HEK293T (cell line): ENCODE measurements at regions not wholly inside any gene's neighbourhood (a gene's known extent, or its start where the extent isn't known, plus 50 kb on each side); places are given as distances from the start of the nearest gene placed in this dataset.
"Not testable (repeated sequence)": the region's sequence is repeated elsewhere in the genome, so short reads cannot be mapped to it uniquely, and the experiment has no call there.

Experiments used
- CTCF ChIA-PET: fragments of 350-600 bp; formaldehyde crosslinking; extraction: SDS; loops from one replicate; lab custom pipeline; 2021; ENCODE audit warnings: antibody characterized with exemption, inconsistent platforms; lab: Yijun Ruan, JAX
- POLR2A ChIA-PET: fragments of 350-600 bp; formaldehyde crosslinking; extraction: SDS; loops from one replicate; lab custom pipeline; 2020; ENCODE audit warnings: antibody characterized with exemption, inconsistent platforms; lab: Yijun Ruan, JAX
- DNase-seq: peaks from one replicate; pipeline ENCODE4 v3.0.0; 2012; ENCODE audit warnings: mixed read lengths; ENCODE audit errors: extremely low spot score
- ARNT ChIP-seq: fragments of 450-650 bp; IDR thresholded peaks from 2 replicates; pipeline ENCODE4 v1.6.1; 2017; ENCODE audit warnings: mild to moderate bottlenecking
- BHLHE40 ChIP-seq: fragments of 450-650 bp; IDR thresholded peaks from 2 replicates; pipeline ENCODE4 v1.6.1; 2016; ENCODE audit warnings: mild to moderate bottlenecking, moderate library complexity, borderline replicate concordance
- CTBP1 ChIP-seq: fragments of 450-650 bp; IDR thresholded peaks from 2 replicates; pipeline ENCODE4 v1.6.1; 2016; ENCODE audit warnings: borderline replicate concordance
- ELF4 ChIP-seq: fragments of 450-650 bp; IDR thresholded peaks from 2 replicates; pipeline ENCODE4 v1.6.1; 2017; ENCODE audit warnings: antibody characterized with exemption
- FOXA1 ChIP-seq: fragments of 450-650 bp; IDR thresholded peaks from 2 replicates; pipeline ENCODE4 v1.6.1; 2016; ENCODE audit warnings: mild to moderate bottlenecking
- FOXK2 ChIP-seq: fragments of 450-650 bp; IDR thresholded peaks from 2 replicates; pipeline ENCODE4 v1.6.1; 2016; ENCODE audit warnings: mild to moderate bottlenecking
- FOXM1 ChIP-seq: fragments of 450-650 bp; IDR thresholded peaks from 2 replicates; pipeline ENCODE4 v1.6.1; 2017; ENCODE audit warnings: mild to moderate bottlenecking, borderline replicate concordance
- HDGF ChIP-seq: fragments of 450-650 bp; IDR thresholded peaks from 2 replicates; pipeline ENCODE4 v1.6.1; 2017; ENCODE audit warnings: antibody characterized with exemption, borderline replicate concordance
- L3MBTL2 ChIP-seq: fragments of 450-650 bp; conservative IDR thresholded peaks from 2 replicates; pipeline ENCODE4 v1.6.1; 2016; ENCODE audit warnings: mild to moderate bottlenecking
- LEF1 ChIP-seq: fragments of 450-650 bp; IDR thresholded peaks from 2 replicates; pipeline ENCODE4 v1.6.1; 2017; ENCODE audit warnings: mild to moderate bottlenecking, borderline replicate concordance
- NFRKB ChIP-seq: fragments of 450-650 bp; IDR thresholded peaks from 2 replicates; pipeline ENCODE4 v1.6.1; 2016; ENCODE audit warnings: mild to moderate bottlenecking, moderate library complexity
- PKNOX1 ChIP-seq: fragments of 450-650 bp; IDR thresholded peaks from 2 replicates; pipeline ENCODE4 v1.6.1; 2016
- SP1 ChIP-seq: fragments of 450-650 bp; IDR thresholded peaks from 2 replicates; pipeline ENCODE4 v1.6.1; 2017
- SUZ12 ChIP-seq: fragments of 450-650 bp; IDR thresholded peaks from 2 replicates; pipeline ENCODE4 v1.6.1; 2016; ENCODE audit warnings: mild to moderate bottlenecking
- TARDBP ChIP-seq: fragments of 450-650 bp; IDR thresholded peaks from 2 replicates; pipeline ENCODE4 v1.6.1; 2016
- ZNF384 ChIP-seq: fragments of 450-650 bp; IDR thresholded peaks from 2 replicates; pipeline ENCODE4 v1.6.1; 2016

DNA sequence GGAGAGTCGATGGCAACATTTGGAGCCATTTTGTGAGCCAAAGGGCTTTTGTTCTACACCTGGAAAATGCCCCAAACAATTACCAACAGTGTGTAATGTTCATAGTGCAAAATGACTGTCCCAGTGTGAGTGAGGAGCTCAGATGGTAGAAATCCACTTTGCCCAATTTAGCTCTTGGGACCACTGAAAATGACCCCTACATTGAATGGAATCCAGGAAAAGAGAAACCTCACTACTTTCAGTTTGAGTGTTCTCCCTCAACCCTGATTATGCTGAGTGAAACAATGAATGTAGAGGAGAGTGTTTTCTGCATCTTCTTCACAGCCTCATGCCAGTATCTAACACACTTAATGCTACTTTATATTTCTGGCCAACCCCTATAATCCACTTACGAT lies 84.9 kb upstream of the NRN1 start:
- ChIA-PET CTCF (interaction anchor here (0.5 kb wide), 1 partner anchor 39 kb away, joined by 3 read pairs; no protein-coding TSS in a partner anchor), POLR2A (no interaction called here)
- DNase-seq = no peak
- no peak for TF ChIP-seq ARNT
- no peak for TF ChIP-seq PKNOX1
- TF ChIP-seq SP1 = no peak
- TF ChIP-seq TARDBP = no peak
- TF ChIP-seq LEF1 = no peak
- no peak for TF ChIP-seq FOXK2
- TF ChIP-seq L3MBTL2 = no peak
- no peak for TF ChIP-seq SUZ12
- no peak for TF ChIP-seq FOXM1
- TF ChIP-seq HDGF = no peak
- no peak for TF ChIP-seq BHLHE40
- no peak for TF ChIP-seq ZNF384
- TF ChIP-seq NFRKB = no peak
- no peak for TF ChIP-seq CTBP1
- TF ChIP-seq ELF4 = no peak
- no peak for TF ChIP-seq FOXA1

- DNase-seq = no peak
- POLR2A ChIA-PET = no interaction called here
- TF ChIP-seq FOXK2 (no peak), PKNOX1 (no peak), HDGF (no peak), CTBP1 (no peak), ELF4 (no peak), SP1 (no peak), LEF1 (no peak), ZNF384 (no peak), BHLHE40 (no peak), FOXM1 (no peak), NFRKB (no peak), L3MBTL2 (no peak), FOXA1 (no peak), TARDBP (no peak), ARNT (no peak)
- CTCF ChIA-PET = no interaction called here
Measured at GRCh38 chr6:6090861-6091607, 84.3 kb upstream of the NRN1 start.

DNA sequence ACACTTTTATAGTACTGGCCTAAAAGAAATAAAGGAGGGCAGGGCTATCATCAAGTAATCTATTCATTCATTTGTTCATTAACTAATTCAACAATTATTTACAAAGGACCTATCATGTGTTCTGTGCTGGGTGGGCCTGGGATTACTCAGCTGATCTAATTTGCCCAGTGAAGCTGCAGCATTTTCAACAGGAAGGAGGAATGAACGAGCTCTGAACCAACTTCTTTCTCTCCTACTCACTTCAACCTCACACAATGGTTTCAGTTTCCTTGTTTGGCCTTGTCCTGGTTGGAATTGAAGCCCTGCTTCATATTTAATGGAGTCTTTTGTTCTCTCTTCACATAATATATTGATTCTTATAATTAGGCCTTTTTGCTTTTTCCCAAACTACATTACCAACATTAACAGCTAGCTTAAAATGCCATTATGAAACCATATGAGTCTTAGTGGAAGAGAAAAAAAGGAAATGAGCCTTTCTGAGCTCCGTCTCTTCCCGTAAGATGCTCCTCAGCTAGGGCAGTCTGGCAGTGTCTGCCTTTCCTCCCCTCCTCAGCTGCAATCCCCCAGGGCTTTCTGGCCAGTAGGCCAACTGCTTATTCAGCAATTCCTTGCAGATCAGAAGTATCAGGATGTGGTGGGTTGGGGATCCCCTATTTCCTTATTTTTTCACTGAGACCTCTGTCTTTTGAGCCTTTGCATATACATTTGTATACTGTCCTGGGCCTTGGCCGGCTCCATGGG lies 79.4 kb upstream of the NRN1 start:
- ChIA-PET CTCF (no interaction called here), POLR2A (no interaction called here)
- no peak for DNase-seq
- TF ChIP-seq CTBP1 (no peak), HDGF (no peak), SUZ12 (no peak), NFRKB (no peak), TARDBP (no peak), ZNF384 (no peak)

DNA sequence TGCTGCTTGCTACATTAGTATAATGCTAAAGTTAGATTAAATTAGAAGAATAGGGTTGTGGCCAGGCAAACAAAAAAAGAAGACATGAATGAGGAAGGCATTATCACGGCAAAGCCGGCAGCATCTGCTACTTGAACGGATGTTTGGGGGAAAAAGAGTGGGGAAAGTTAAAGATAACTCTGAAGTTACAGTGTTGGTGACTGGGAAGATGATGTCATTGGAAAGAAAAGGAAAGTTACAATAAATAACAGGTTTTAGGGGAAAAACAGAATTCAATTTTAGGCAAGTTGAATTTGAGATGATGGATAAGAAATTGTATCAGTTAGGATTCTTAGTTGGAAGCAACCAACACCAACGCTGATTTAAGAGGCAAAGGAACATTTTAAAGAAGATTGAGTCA lies 74.2 kb upstream of the NRN1 start:
- ChIA-PET CTCF (no interaction called here), POLR2A (no interaction called here)
- TF ChIP-seq SUZ12 (no peak), SP1 (no peak), ARNT (no peak), FOXK2 (no peak), BHLHE40 (no peak), L3MBTL2 (no peak), ELF4 (no peak), PKNOX1 (no peak), NFRKB (no peak), FOXA1 (no peak), TARDBP (no peak), ZNF384 (no peak), LEF1 (no peak)
- no peak for DNase-seq

- ChIA-PET CTCF (no interaction called here), POLR2A (no interaction called here)
- TF ChIP-seq NFRKB (no peak), L3MBTL2 (no peak), FOXM1 (no peak), SUZ12 (no peak), ZNF384 (no peak), HDGF (no peak)
- DNase-seq = no peak
Measured at GRCh38 chr6:6074190-6074589, 67.5 kb upstream of the NRN1 start.

DNA sequence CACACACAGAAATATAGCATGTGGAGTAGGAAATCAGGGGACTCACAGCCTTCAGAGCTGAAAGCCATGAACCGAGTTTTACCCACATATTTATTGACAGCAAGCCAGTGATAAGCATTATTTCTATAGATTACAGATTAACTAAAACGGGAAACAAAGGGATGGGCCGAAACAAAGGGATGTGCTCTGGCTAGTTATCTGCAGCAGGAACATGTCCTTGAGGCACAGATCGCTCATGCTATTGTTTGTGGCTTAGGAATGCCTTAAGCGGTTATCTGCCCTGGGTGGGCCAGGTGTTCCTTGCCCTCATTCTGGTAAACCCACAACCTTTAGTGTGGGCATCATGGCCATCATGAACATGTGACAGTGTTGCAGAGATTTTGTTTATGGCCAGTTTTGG lies 61.4 kb upstream of the NRN1 start:
- CTCF ChIA-PET, DNase-seq, POLR2A ChIA-PET: not testable (repeated sequence)
